ENCODE measurements at regions not wholly inside any gene's neighbourhood (a gene's known extent, or its start where the extent isn't known, plus 50 kb on each side); places are given as distances from the start of the nearest gene placed in this dataset.
"Not testable (repeated sequence)": the region's sequence is repeated elsewhere in the genome, so short reads cannot be mapped to it uniquely, and the experiment has no call there.

DNA sequence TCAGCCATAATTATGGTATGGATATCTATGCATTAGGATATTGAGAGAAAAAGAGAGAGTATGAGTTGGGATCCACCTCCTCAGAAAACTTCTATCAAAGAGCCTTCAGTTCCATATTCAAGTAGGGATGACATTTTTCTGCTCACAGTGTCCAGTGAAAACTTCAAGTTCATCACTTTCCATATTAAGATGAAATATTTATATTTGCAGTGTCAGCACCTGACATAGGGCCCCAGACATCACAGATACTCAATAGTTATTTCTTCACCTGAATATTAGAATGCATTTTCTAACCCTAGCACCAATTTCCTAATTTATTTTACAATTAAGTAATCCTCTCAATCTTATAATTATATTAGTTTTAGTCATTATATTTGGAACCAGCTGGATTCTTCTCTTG lies 318.0 kb upstream of the MGAT4C start:
- no peak for DNase-seq (ENCODE audit: low spot score)

DNA sequence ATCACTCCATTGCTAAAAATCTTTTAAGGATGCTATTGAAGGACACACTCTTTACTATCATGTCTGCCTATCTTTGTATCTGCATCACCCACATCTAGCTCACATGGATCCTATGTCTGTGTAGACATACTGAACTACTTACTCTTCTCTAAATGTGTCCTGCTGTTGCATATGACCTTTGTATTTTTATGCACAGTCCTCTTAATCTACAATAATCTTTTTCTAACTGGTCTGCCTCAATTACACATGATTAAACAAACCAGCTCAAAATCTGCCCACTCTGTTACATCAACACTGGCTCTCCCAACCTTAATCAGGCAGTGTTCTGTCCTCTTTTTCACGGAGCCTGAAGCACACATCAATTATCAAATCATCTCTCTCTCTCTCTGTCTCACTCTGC lies 316.3 kb upstream of the MGAT4C start:
- no peak for DNase-seq (ENCODE audit: low spot score)

DNA sequence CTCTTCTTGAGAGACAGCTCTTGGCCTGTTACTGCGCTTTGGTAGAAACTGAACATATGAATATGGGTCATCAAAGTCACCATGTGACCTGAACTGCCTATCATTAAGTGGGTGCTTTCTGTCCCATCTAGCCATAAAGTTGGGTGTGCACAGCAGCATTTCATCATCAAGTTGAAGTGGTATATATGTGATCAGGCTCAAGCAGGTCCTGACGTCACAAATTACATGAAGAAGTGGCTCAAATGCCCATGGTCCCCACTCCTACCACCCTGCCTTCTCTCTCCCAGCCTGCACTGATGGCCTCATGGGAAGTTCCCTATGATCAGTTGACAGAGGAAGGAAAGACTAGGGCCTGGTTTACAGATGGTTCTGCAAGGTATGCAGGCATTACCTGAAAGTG lies 308.8 kb upstream of the MGAT4C start:
- no peak for DNase-seq (ENCODE audit: low spot score)

DNA sequence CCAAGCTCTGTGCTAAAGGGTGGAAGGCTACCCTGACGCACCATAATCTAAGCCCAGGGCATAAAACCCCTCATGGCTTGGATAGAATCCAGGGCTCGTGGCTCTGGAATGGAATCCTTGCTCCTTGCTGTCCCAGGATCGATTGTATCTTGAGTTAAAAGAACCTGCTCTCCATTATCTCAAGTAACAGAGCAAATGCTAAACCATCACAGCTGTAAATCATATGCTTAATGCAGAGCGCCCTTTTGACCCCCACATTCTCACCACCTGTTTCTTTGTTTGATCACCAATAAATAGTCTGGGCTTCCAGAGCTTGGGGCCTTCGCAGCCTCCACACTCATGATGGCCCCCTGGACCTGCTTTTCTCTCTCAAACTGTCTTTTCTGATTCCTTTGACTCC lies 299.3 kb upstream of the MGAT4C start:
- not testable (repeated sequence) for DNase-seq (ENCODE audit: low spot score)

DNA sequence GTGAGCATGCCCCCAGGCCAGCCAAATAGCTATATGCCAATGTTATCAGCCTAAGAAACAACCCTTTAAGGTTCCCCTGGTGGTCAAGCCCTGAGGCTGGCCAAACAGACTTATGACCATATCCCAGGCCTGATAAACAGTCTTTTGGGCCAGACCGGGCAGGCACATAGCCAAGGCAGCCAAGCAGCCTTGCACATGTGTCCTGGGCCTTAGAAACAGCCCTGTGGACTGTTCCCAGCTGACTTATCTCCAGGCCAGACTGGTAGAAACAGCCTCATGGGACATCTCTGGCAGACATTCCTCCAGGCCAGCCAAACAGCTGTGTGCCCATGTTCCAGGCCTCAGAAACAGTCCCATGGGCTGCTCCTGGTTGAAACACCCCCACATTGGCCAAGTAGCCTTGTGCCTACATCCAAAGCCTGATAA lies 295.0 kb upstream of the MGAT4C start:
- no peak for DNase-seq (ENCODE audit: low spot score)

DNA sequence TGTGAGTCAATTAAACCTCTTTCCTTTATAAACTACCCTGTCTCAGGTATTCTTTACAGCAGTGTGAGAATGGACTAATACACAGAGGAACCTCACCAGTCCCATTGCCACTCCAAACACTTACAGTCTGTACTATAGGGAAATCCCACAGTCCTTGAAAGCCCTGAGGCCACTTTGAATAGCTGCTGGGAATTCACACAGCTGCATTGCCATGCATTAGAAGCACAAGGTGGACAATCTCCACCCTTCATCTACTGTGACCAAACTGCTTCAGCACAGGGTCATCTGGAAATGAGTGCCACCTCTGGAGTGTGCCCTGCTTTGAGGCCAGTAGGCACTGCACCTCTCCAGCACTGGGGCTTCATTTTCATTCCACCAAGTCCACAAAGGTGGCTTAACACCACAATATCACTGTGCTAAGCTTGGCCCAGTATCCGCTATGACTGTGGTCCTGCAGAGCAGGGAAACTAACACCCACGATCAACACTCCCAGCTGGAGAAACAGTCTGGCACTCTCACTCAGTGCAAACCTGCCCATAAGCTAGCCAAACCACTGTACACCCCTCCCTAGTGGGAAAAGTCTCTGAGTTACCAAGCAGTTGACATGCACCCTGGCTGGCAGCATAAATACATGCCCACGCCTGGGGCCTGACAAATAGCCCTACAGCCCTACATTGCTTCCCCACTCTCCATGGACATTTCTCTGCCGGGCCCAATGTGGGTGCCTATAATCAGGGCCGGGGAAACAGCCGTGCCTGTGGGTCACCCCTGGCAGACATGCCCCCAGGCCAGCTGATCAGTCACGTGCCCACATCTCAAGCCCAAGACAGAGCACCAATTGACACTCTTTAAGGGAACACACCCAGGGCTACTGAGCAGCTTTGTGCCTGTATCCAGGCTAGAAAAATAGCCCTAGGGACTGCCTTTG lies 294.3 kb upstream of the MGAT4C start:
- no peak for DNase-seq (ENCODE audit: low spot score)

DNA sequence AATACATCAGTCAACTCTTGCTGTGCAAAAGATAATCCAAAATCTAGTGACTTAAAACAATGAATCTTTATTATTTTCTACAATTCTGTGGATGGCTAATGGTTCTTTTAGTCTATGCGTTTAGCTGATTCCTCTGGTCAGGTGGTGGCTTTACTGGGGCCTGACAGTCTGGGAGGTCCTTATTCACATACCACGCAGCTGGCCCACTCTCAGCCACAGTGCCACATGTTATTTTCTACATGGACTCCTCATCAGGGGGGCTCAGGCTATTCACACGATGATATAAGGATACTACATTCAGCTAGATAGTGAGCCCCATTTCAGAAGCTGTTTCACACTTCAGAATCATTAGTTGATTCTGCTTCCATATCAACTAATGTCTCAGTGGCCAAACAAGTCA lies 287.5 kb upstream of the MGAT4C start:
- DNase-seq (ENCODE audit: low spot score), result no peak

DNA sequence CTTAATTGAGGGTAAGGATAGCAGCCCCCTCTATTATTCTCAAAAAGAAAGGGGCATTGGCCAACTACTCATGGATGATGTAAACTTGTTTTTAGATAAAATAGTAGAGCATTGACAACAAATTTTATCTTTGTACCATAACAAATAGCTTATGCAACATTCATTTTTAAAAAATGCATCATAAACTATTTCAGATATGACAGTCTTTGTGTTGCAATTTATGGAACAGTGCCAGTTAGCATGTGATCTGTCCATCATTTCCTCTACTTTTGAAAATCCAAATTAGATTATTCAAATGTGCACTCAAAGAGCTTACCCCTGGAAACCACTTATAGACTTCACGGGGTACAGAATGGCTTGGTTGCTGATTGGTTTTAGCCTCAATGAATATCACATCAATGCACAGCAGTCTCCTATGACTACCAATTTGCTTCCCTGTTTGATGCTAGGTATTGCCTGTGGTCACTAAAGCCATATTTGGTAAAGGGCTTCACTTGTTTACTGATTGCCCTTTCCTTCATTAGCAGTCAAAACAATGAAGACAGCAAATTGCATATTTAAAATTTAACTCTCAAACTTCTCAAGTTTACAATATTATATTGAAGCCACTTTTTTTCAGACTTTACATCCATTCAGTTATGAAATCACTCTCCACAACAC lies 274.9 kb upstream of the MGAT4C start:
- DNase-seq (ENCODE audit: low spot score), result no peak

DNA sequence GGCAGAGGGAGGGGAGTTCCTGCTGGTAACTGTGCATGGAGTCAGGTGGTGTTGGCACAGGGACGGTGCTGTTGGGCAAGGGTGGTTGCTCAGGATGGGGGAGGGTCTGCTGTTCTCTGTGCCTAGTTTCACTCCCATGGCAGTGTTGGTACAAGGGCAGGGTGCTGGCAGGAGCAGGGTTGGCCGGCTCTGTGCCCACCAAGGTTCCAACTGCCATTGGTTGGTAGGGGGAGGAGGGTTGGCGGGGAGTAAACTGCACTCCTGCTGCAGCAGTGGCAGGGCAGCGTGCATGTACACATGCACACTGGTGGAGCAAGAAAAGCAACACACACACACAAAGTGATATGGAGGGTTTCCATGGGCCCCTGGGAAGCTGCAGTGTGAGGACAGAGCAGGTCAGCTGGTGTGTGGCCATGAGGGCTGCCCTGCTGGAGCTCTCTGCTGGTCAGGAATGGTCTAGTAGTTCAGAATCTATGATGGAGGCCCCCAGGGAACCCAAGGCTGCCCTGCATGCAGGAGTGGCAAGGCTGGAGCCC lies 269.9 kb upstream of the MGAT4C start:
- no peak for DNase-seq (ENCODE audit: low spot score)

DNA sequence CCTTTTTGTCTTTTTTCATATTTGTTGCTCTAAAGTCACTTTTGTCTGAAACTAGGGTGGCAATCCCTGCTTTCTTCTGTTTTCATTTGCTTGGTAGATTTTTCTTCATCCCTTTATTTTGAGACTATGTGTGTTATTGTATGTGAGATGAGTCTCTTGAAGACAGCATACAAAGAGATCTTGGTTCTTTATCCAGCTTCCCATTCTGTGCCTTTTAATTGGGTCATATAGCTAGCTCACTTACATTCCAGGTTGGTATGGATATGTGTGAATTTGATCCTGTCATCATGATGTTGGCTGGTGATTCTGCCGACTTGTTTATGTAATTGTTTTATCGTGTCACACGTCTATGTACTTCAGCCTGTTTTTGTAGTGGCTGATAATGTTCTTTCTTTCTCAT lies 267.7 kb upstream of the MGAT4C start:
- DNase-seq (ENCODE audit: low spot score), result no peak

DNA sequence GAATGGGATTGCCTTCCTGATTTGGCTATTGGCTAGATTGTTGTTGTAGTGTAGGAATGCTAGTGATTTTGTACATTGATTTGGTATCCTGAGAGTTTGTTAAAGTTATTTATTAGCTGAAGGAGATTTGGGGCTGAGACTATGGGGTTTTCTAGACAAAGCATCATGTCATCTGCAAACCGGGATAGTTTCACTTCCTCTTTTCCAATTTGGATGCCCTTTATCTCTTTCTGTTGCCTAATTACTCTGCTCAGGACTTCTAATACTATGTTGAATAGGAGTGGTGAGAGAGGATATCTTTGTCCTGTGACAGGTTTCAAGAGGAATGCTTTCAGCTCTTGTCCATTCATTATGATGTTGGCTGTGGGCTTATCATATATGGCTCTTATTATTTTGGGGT lies 265.7 kb upstream of the MGAT4C start:
- DNase-seq (ENCODE audit: low spot score), result no peak

DNA sequence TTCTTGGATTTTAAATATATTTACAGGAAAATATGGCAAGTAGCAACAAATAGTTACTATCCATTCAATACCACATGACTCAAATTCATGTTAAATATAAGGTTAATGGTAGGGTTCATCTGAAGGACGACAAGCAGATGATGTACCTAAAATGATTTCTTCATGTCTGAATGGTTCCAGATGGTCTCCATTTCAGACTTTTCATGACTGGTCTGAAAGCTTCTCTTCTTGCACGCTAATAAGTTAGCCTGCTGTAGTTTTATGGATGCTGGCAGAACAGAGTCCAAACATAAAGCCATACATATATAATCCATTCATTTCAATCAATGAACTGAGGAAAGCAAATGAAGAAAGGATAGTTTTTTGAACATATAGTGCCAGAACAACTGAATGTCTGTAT lies 257.0 kb upstream of the MGAT4C start:
- no peak for DNase-seq (ENCODE audit: low spot score)

DNA sequence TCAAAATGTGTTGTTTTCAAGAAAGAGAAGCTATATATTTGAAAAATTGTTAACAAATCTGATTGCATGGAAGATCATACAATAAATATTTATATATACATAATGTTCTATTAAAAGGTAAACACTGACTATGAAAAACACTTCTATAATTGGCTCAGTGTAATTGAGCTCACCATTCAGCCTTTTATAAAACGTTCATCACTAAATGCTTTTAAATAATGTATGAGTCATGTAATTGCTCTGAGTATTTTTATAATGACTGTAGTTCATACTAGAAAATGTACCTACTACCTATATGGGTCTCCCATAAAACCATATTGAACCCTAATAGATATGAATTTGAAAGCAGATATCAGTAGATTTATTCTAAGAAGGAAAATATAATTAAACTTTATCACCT lies 240.4 kb upstream of the MGAT4C start:
- no peak for DNase-seq (ENCODE audit: low spot score)

DNA sequence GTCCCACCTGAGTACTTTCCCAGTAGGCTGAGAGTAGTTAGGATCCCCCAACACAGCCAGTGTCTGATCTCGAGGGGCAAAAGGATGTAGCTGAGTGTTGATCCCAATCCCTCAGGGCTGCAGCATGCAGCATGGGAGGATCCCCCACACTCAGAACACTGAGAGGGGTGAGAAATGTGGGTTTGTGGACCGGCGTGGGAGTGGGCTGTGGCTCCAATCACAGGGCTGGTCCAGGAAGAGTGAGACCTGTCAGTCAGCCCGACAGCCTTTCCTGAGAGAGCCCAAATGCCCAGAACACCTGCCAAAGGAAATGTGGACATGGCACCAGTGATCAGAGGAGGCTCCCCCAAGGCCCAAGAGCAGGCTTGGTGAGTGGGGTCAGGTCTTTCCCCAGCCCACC lies 228.3 kb upstream of the MGAT4C start:
- DNase-seq (ENCODE audit: low spot score), result no peak

DNA sequence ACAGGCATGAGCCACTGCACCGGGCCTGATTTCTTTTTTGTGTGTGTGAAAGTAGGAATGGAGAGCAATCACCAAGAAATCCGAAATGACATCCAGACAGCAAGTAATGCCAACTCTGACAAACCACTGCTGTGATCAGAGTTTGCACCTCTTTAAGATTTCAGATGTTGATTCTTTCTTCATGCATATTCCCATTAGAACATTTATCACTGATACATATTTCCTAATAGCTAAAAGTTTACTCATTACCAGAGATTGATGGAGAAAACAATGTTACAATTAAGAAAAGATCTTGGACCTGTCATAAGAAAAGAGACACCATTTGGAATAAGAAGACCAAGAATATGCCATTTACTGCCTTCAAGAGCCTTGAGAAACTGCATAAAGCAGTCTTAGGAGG lies 217.0 kb upstream of the MGAT4C start:
- no peak for DNase-seq (ENCODE audit: low spot score)

DNA sequence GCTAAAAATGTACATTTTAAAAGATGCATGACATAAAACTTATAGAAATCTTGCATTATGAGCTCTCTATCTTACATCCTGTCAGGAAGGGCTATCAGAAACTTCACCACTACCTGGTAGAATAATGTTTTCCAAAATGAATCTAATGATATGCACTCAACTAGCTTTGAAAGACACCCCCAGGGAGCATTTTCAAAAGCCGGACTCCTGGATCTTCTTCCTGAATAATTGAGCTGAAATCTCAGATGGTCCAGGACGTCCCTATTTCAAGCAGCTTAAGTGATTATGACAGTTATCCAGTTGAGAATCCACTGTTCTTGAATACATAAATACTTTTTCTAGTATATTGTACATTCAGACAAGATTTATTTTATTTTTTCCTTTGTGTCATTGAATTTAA lies 200.6 kb upstream of the MGAT4C start:
- DNase-seq (ENCODE audit: low spot score), result no peak

DNA sequence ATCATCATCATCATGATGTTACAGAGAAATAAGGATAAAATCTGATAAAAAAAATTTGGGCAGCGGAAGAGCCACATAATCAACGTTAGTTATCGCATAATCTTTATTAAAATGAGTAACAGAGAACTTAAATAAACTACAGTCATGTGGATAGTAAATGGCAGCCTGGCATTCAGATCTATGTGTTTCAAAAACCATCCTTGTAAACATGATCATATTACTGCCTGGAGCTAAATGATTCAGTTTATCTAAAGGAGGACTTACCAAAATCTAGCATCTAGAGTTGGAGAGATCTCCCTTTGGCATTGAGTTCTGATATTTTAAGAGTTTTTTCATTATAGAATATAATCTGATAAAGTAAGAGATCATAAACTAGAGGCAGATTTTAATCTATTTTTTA lies 200.1 kb upstream of the MGAT4C start:
- no peak for DNase-seq (ENCODE audit: low spot score)

DNA sequence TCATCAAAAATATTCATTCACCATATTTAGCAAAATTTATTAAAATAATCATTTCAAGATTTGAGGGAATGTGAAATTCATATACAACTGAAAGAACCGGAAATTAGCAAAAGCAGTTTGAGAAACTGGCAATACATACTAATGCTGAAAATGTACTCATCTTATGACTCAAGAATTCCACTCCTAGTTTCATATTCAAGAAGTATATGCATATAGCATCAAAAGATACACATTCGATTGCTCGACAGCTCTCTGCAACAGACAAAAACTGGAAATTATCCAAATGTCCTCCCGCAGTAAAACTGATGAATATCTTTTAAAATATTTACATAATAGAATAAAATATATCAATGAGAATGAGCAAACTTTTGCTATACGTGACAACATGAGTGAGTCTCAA lies 189.2 kb upstream of the MGAT4C start:
- no peak for DNase-seq (ENCODE audit: low spot score)

DNA sequence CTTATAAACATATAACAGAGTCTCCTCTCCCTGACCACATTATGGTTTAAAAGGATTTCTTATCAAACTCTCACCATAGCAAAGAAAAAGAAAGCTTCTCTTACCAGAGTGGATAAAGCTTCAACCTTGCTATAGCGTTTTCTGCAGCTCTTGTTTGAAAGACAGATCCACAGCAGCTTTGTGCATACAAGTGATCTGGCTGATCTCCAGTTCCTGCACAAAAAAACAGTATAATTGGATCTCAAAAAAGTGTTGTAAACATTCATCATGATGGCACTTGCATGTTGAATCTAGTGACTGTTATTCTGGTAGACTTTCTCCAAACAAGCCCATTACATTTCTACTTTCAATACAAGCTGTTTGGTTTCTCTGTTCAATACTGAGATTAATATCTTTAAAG lies 178.9 kb upstream of the MGAT4C start:
- DNase-seq (ENCODE audit: low spot score), result peak; percentile 24

DNA sequence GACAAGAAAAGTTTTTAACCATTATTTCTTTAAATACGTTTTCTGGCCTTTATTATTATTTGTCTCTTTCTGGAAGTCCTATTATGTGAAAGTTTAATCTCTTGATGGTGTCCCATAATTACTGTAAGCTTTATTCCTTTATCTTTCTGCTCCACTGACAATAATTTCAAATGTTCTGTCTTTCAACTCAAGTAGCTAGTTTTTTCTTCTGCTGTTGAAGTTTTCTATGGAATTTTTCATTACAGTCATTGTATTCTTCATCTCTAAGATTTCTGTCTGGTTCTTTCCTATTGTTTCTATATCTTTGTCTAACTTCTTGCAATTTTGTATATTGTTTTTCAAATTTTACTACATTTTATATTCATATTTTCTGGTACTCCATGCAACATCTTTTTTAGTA lies 173.6 kb upstream of the MGAT4C start:
- DNase-seq (ENCODE audit: low spot score), result no peak

DNA sequence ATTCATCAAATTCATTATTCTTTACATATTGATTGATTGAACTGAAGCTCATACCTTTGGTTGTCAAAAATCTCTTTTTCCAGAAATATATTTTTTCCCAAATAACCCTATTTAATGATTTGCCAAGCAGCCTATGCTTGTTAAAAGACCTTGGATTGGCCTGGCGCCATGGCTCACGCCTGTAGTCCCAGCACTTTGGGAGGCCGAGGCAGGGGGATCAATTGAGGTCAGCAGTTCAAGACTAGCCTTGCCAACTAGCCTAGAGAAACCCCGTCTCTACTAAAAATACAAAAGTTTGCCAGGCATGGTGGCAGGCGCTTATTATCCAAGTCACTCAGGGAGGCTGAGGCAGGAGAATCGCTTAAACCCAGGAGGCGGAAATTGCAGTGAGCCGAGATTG lies 165.1 kb upstream of the MGAT4C start:
- DNase-seq (ENCODE audit: low spot score), result no peak

DNA sequence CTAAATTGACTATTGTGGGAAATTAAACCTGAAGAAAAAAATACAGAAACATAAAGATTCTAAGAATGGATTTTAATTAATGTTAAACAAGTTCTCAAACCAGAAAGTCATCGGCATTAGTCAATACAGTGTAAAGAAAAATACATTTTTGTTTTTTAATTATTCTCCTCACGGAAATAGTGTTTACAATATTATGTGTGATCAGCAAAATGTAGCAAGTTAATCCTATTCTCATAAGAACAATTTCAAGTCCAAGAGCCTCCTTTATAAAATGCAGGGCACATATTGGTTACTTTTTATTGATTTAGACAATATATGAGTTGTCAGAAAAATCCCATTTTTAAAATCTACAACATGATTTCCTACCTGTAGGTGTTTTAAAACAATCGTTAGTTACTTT lies 158.0 kb upstream of the MGAT4C start:
- DNase-seq (ENCODE audit: low spot score), result no peak

DNA sequence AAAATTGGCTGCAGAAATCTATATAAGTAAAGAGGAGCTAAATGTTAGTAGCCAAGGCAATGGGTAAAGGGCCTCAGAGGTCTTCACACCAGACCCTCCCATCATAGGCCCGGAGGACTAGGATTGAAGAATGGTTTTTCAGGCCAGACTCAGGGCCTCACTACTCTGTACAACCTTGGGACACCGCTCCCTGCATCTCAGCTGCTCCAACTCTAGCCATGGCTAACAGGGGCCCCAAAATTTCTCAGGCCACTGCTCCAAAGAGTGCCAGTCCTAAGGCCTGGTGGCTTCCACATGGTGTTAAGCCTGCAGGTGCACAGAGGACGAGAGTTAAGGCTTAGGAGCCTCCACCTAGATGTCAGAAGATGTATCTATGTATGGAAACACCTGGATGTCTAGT lies 155.5 kb upstream of the MGAT4C start:
- no peak for DNase-seq (ENCODE audit: low spot score)
